KMS-11 (cell line): ENCODE measurements at regions not wholly inside any gene's neighbourhood (a gene's known extent, or its start where the extent isn't known, plus 50 kb on each side); places are given as distances from the start of the nearest gene placed in this dataset.

Experiments
- H2AFZ ChIP-seq: fragments of 200-600 bp; sonication (generic); 2 replicates; pipeline ENCODE4 v1.6.1; 2016; ENCODE audit warnings: antibody characterized with exemption, mixed run types, low read depth
- H3K27ac ChIP-seq: fragments of 200-600 bp; sonication (generic); 2 replicates; pipeline ENCODE4 v1.6.1; 2016; ENCODE audit warnings: mild to moderate bottlenecking, mixed run types
- H3K27me3 ChIP-seq: fragments of 200-600 bp; sonication (generic); 2 replicates; pipeline ENCODE4 v1.6.1; 2017; ENCODE audit warnings: mild to moderate bottlenecking, low read depth, mixed run types, moderate library complexity; ENCODE audit not compliant: insufficient read depth
- H3K36me3 ChIP-seq: fragments of 200-600 bp; sonication (generic); 2 replicates; pipeline ENCODE4 v1.6.1; 2017; ENCODE audit warnings: mild to moderate bottlenecking, mixed run types; ENCODE audit not compliant: insufficient read depth
- H3K4me1 ChIP-seq: fragments of 200-600 bp; sonication (generic); 2 replicates; pipeline ENCODE4 v1.6.1; 2016; ENCODE audit warnings: mild to moderate bottlenecking, low read depth, mixed run types; ENCODE audit not compliant: poor library complexity, severe bottlenecking
- H3K4me2 ChIP-seq: fragments of 200-600 bp; sonication (generic); 2 replicates; pipeline ENCODE4 v1.7.0; 2016; ENCODE audit warnings: mild to moderate bottlenecking, mixed run types
- H3K4me3 ChIP-seq: fragments of 200-600 bp; sonication (generic); IDR thresholded peaks from 2 replicates; pipeline ENCODE4 v1.6.1; 2017; ENCODE audit warnings: low read depth, low read length, mixed read lengths; ENCODE audit not compliant: insufficient read depth
- H3K79me2 ChIP-seq: fragments of 200-600 bp; sonication (generic); 2 replicates; pipeline ENCODE4 v1.6.1; 2016; ENCODE audit warnings: low read depth, mixed run types; ENCODE audit not compliant: insufficient read depth
- H3K9ac ChIP-seq: fragments of 200-600 bp; sonication (generic); 2 replicates; pipeline ENCODE4 v1.6.1; 2016; ENCODE audit warnings: mild to moderate bottlenecking, mixed run types
- H4K20me1 ChIP-seq: fragments of 200-600 bp; sonication (generic); 2 replicates; pipeline ENCODE4 v1.6.1; 2016; ENCODE audit warnings: mild to moderate bottlenecking, mixed run types; ENCODE audit not compliant: insufficient read depth
- CTCF ChIP-seq: fragments of 200-600 bp; sonication (generic); conservative IDR thresholded peaks from 2 replicates; pipeline ENCODE4 v1.6.1; 2017; ENCODE audit warnings: low read depth, mild to moderate bottlenecking, antibody characterized with exemption, low read length, moderate library complexity, mixed read lengths

- no peaks in the 10 kb centered on the region for H3K36me3 ChIP-seq
- no peaks in the 10 kb centered on the region for H3K27me3 ChIP-seq
- no peak overlapping the region for H2AFZ ChIP-seq
- no peaks in the 10 kb centered on the region for H3K4me1 ChIP-seq
- H3K9ac ChIP-seq, result no peak overlapping the region
- no peak overlapping the region for H3K4me3 ChIP-seq
- H3K79me2 ChIP-seq, result no peaks in the 10 kb centered on the region
- no peak for TF ChIP-seq CTCF
- H4K20me1 ChIP-seq, result no peaks in the 10 kb centered on the region
- H3K4me2 ChIP-seq, result no peak overlapping the region
- no peak overlapping the region for H3K27ac ChIP-seq
Measured at GRCh38 chr2:146244830-146245229, 1600.0 kb upstream of the ACVR2A start.

- H4K20me1 ChIP-seq, result no peaks in the 10 kb centered on the region
- TF ChIP-seq CTCF, result no peak
- H2AFZ ChIP-seq, result no peak overlapping the region
- H3K27me3 ChIP-seq, result no peaks in the 10 kb centered on the region
- H3K4me2 ChIP-seq, result no peak overlapping the region
- no peaks in the 10 kb centered on the region for H3K79me2 ChIP-seq
- no peak overlapping the region for H3K9ac ChIP-seq
- H3K4me3 ChIP-seq, result no peak overlapping the region
- no peak overlapping the region for H3K27ac ChIP-seq
- H3K4me1 ChIP-seq, result no peaks in the 10 kb centered on the region
- H3K36me3 ChIP-seq, result no peaks in the 10 kb centered on the region
Measured at GRCh38 chr2:146244131-146244530, 1600.7 kb upstream of the ACVR2A start.

GRCh38 chr2:146241023-146241422 lies 1603.8 kb upstream of the ACVR2A start:
- Histone ChIP-seq H3K4me2 (no peak overlapping the region), H3K27me3 (no peaks in the 10 kb centered on the region), H4K20me1 (no peaks in the 10 kb centered on the region), H2AFZ (no peak overlapping the region), H3K79me2 (no peaks in the 10 kb centered on the region), H3K4me1 (no peaks in the 10 kb centered on the region), H3K27ac (no peak overlapping the region), H3K4me3 (no peak overlapping the region), H3K9ac (no peak overlapping the region), H3K36me3 (no peaks in the 10 kb centered on the region)
- TF ChIP-seq CTCF, result no peak

GRCh38 chr2:146240391-146240790 lies 1604.4 kb upstream of the ACVR2A start:
- no peak overlapping the region for H3K27ac ChIP-seq
- H3K9ac ChIP-seq, result no peak overlapping the region
- no peaks in the 10 kb centered on the region for H4K20me1 ChIP-seq
- H3K4me3 ChIP-seq, result no peak overlapping the region
- no peaks in the 10 kb centered on the region for H3K79me2 ChIP-seq
- no peaks in the 10 kb centered on the region for H3K4me1 ChIP-seq
- H2AFZ ChIP-seq, result no peak overlapping the region
- TF ChIP-seq CTCF, result no peak
- H3K27me3 ChIP-seq, result no peaks in the 10 kb centered on the region
- H3K36me3 ChIP-seq, result no peaks in the 10 kb centered on the region
- H3K4me2 ChIP-seq, result no peak overlapping the region
